ENCODE measurements at regions not wholly inside any gene's neighbourhood (a gene's known extent, or its start where the extent isn't known, plus 50 kb on each side); places are given as distances from the start of the nearest gene placed in this dataset.

GRCh38 chr19:28409859-28410258, 803.1 kb downstream of the UQCRFS1 start:
- ChIA-PET POLR2A (no interaction called here), CTCF (no interaction called here)
- Mint-ChIP-seq H3K9me3 (ENCODE audit: unreplicated experiment) (peaks cover 53% of the 10 kb centered on the region), H3K27ac (ENCODE audit: low read depth, unreplicated experiment) (no peak overlapping the region), H3K36me3 (ENCODE audit: insufficient read depth, unreplicated experiment) (no peaks in the 10 kb centered on the region), H3K4me1 (ENCODE audit: insufficient read depth, unreplicated experiment) (no peaks in the 10 kb centered on the region), H3K27me3 (ENCODE audit: insufficient read depth, unreplicated experiment) (no peaks in the 10 kb centered on the region), H3K4me3 (ENCODE audit: unreplicated experiment) (no peak overlapping the region)
- no TSS peak for BruUV-seq (replicated peaks)
- no peak for TF ChIP-seq CTCF (IDR thresholded peaks at IDR 0.05; ENCODE audit: unreplicated experiment)
- DNase-seq (ENCODE audit: unreplicated experiment), result no peak
- intact Hi-C loops (cut with micrococcal nuclease), result no loop called here

- H3K27ac Mint-ChIP-seq (ENCODE audit: low read depth, unreplicated experiment), result no peak overlapping the region
- H3K4me1 Mint-ChIP-seq (ENCODE audit: insufficient read depth, unreplicated experiment), result no peaks in the 10 kb centered on the region
- POLR2A ChIA-PET, result no interaction called here
- DNase-seq (ENCODE audit: unreplicated experiment), result no peak
- CTCF ChIA-PET, result interaction anchor here (0.6 kb wide), 1 partner anchor 526 kb away, joined by 3 read pairs; no protein-coding TSS in a partner anchor
- BruUV-seq (replicated peaks), result no TSS peak
- intact Hi-C loops (cut with micrococcal nuclease), result no loop called here
- no peaks in the 10 kb centered on the region for H3K36me3 Mint-ChIP-seq (ENCODE audit: insufficient read depth, unreplicated experiment)
- no peak overlapping the region for H3K4me3 Mint-ChIP-seq (ENCODE audit: unreplicated experiment)
- TF ChIP-seq CTCF (IDR thresholded peaks at IDR 0.05; ENCODE audit: unreplicated experiment), result no peak
- no peaks in the 10 kb centered on the region for H3K27me3 Mint-ChIP-seq (ENCODE audit: insufficient read depth, unreplicated experiment)
- H3K9me3 Mint-ChIP-seq (ENCODE audit: unreplicated experiment), result peaks cover 51% of the 10 kb centered on the region
Observed at GRCh38 chr19:28406966-28407365, 806.0 kb downstream of the UQCRFS1 start.

GRCh38 chr19:28405346-28405742, 807.6 kb downstream of the UQCRFS1 start:
- DNase-seq (ENCODE audit: unreplicated experiment), result no peak
- CTCF ChIA-PET, result no interaction called here
- no TSS peak for BruUV-seq (replicated peaks)

GRCh38 chr19:28404472-28404871, 808.5 kb downstream of the UQCRFS1 start:
- intact Hi-C loops (cut with micrococcal nuclease), result no loop called here
- CTCF ChIA-PET, result no interaction called here
- no peak overlapping the region for H3K4me3 Mint-ChIP-seq (ENCODE audit: unreplicated experiment)
- DNase-seq (ENCODE audit: unreplicated experiment), result no peak
- no peaks in the 10 kb centered on the region for H3K27me3 Mint-ChIP-seq (ENCODE audit: insufficient read depth, unreplicated experiment)
- no peaks in the 10 kb centered on the region for H3K36me3 Mint-ChIP-seq (ENCODE audit: insufficient read depth, unreplicated experiment)
- no peaks in the 10 kb centered on the region for H3K4me1 Mint-ChIP-seq (ENCODE audit: insufficient read depth, unreplicated experiment)
- no TSS peak for BruUV-seq (replicated peaks)
- no peak overlapping the region for H3K27ac Mint-ChIP-seq (ENCODE audit: low read depth, unreplicated experiment)
- no peak for TF ChIP-seq CTCF (IDR thresholded peaks at IDR 0.05; ENCODE audit: unreplicated experiment)
- H3K9me3 Mint-ChIP-seq (ENCODE audit: unreplicated experiment), result peaks cover 52% of the 10 kb centered on the region
- POLR2A ChIA-PET, result no interaction called here

More at GRCh38 chr19:28405346-28405742, 807.6 kb downstream of the UQCRFS1 start:
- Mint-ChIP-seq H3K27me3 (ENCODE audit: insufficient read depth, unreplicated experiment) (no peaks in the 10 kb centered on the region), H3K36me3 (ENCODE audit: insufficient read depth, unreplicated experiment) (no peaks in the 10 kb centered on the region), H3K27ac (ENCODE audit: low read depth, unreplicated experiment) (no peak overlapping the region), H3K4me1 (ENCODE audit: insufficient read depth, unreplicated experiment) (no peaks in the 10 kb centered on the region), H3K9me3 (ENCODE audit: unreplicated experiment) (peaks cover 50% of the 10 kb centered on the region), H3K4me3 (ENCODE audit: unreplicated experiment) (no peak overlapping the region)
- POLR2A ChIA-PET, result no interaction called here
- intact Hi-C loops (cut with micrococcal nuclease), result no loop called here
- no peak for TF ChIP-seq CTCF (IDR thresholded peaks at IDR 0.05; ENCODE audit: unreplicated experiment)
